IMR-90 (cell line): ENCODE measurements at regions not wholly inside any gene's neighbourhood (a gene's known extent, or its start where the extent isn't known, plus 50 kb on each side); places are given as distances from the start of the nearest gene placed in this dataset.

Experiments
- ATAC-seq: fragments of 200-7000 bp; cut with Tn5 transposase; 2 replicates; pipeline ENCODE4 v1.9.1; 2020; ENCODE audit warnings: low read depth, mild to moderate bottlenecking, moderate library complexity
- BruUV-seq: library from RNA; stranded (reverse); fragments of 400-500 nt; replicated peaks from 2 replicates; lab custom pipeline; 2021; lab: Mats Ljungman, UMichigan
- CTCF ChIA-PET: fragments of 300-600 bp; formaldehyde crosslinking; extraction: SDS; loops from one replicate; lab custom pipeline; 2021; ENCODE audit warnings: antibody characterized with exemption; lab: Yijun Ruan, JAX
- POLR2A ChIA-PET: fragments of 300-600 bp; sonication (Branson Sonifier 250); formaldehyde crosslinking; loops from one replicate; lab custom pipeline; 2022; ENCODE audit warnings: antibody characterized with exemption; ENCODE audit not compliant: unreplicated experiment; lab: Charles Lee
- DNase-seq: peaks from one replicate; pipeline ENCODE4 v3.0.0; 2013
- H2AFZ ChIP-seq: replicated peaks from 2 replicates; pipeline ENCODE3; 2013; ENCODE audit warnings: low read length, mild to moderate bottlenecking; ENCODE audit not compliant: poor library complexity
- H2AK5ac ChIP-seq: 2 replicates; pipeline ENCODE4 v1.6.1; 2013; ENCODE audit warnings: low read depth, low read length, inconsistent platforms
- H2AK9ac ChIP-seq: replicated peaks from 2 replicates; pipeline ENCODE3; 2013; ENCODE audit warnings: mild to moderate bottlenecking, low read depth, low read length, moderate library complexity; ENCODE audit not compliant: poor library complexity
- H2BK120ac ChIP-seq: 2 replicates; pipeline ENCODE4 v1.6.1; 2013; ENCODE audit warnings: low read depth, low read length, inconsistent platforms
- H2BK15ac ChIP-seq: 3 replicates; pipeline ENCODE4 v1.6.1; 2013; ENCODE audit warnings: low read depth, low read length, inconsistent platforms
- H2BK20ac ChIP-seq: 2 replicates; pipeline ENCODE4 v1.6.1; 2013; ENCODE audit warnings: low read depth, mild to moderate bottlenecking, inconsistent platforms, low read length, moderate library complexity
- H2BK5ac ChIP-seq: 2 replicates; pipeline ENCODE4 v1.6.1; 2013; ENCODE audit warnings: mild to moderate bottlenecking, low read depth, low read length, inconsistent platforms; ENCODE audit not compliant: poor library complexity, severe bottlenecking
- H3K14ac ChIP-seq: replicated peaks from 2 replicates; pipeline ENCODE4 v1.6.1; 2013; ENCODE audit warnings: low read depth, low read length, inconsistent platforms
- H3K18ac ChIP-seq: 2 replicates; pipeline ENCODE4 v1.6.1; 2013; ENCODE audit warnings: low read depth, low read length, control low read depth
- H3K23ac ChIP-seq: 2 replicates; pipeline ENCODE4 v1.6.1; 2013; ENCODE audit warnings: low read depth, low read length, inconsistent platforms
- H3K27ac ChIP-seq: 2 replicates; pipeline ENCODE4 v1.5.1; 2013; ENCODE audit warnings: mild to moderate bottlenecking, control low read depth, low read length; ENCODE audit not compliant: insufficient read depth
- H3K27me3 ChIP-seq: 2 replicates; pipeline ENCODE4 v1.6.1; 2013; ENCODE audit warnings: low read length; ENCODE audit not compliant: control insufficient read depth, insufficient read depth
- H3K36me3 ChIP-seq: 2 replicates; pipeline ENCODE4 v1.6.1; 2013; ENCODE audit warnings: low read length, mixed read lengths; ENCODE audit not compliant: control insufficient read depth, insufficient read depth
- H3K4ac ChIP-seq: 2 replicates; pipeline ENCODE4 v1.6.1; 2013; ENCODE audit warnings: low read depth, low read length, inconsistent platforms
- H3K4me1 ChIP-seq: 2 replicates; pipeline ENCODE4 v1.6.1; 2013; ENCODE audit warnings: low read length, mixed read lengths; ENCODE audit not compliant: control insufficient read depth, insufficient read depth
- H3K4me2 ChIP-seq: 2 replicates; pipeline ENCODE4 v1.6.1; 2013; ENCODE audit warnings: low read depth, mild to moderate bottlenecking, control low read depth, low read length, moderate library complexity
- H3K4me3 ChIP-seq: 2 replicates; pipeline ENCODE4 v1.5.1; 2013; ENCODE audit warnings: low read depth, mild to moderate bottlenecking, control low read depth, low read length, moderate library complexity; ENCODE audit not compliant: insufficient read depth
- H3K56ac ChIP-seq: 2 replicates; pipeline ENCODE4 v1.6.1; 2013; ENCODE audit warnings: low read length, inconsistent platforms; ENCODE audit not compliant: insufficient read depth; ENCODE audit errors: extremely low read depth
- H3K79me1 ChIP-seq, 2 experiments: 2 replicates each; pipeline ENCODE4 v1.6.1; 2013; ENCODE audit warnings: low read length in 2 of 2, inconsistent platforms in 1 of 2, low read depth in 1 of 2
- H3K9ac ChIP-seq: 2 replicates; pipeline ENCODE4 v1.6.1; 2013; ENCODE audit warnings: low read depth, low read length, control low read depth
- H3K9me1 ChIP-seq: 2 replicates; pipeline ENCODE4 v1.6.1; 2013; ENCODE audit warnings: low read length, inconsistent platforms; ENCODE audit not compliant: insufficient read depth
- H3K9me3 ChIP-seq: 2 replicates; pipeline ENCODE4 v1.6.1; 2013; ENCODE audit warnings: low read length; ENCODE audit not compliant: control insufficient read depth, insufficient read depth
- H4K20me1 ChIP-seq: 2 replicates; pipeline ENCODE4 v1.6.1; 2013; ENCODE audit warnings: low read length, inconsistent platforms; ENCODE audit not compliant: insufficient read depth
- H4K5ac ChIP-seq: 2 replicates; pipeline ENCODE4 v1.6.1; 2013; ENCODE audit warnings: mild to moderate bottlenecking, low read depth, low read length, control low read depth
- H4K8ac ChIP-seq, 2 experiments: 2 replicates each; pipeline ENCODE4 v1.6.1; 2013; ENCODE audit warnings: low read depth in 2 of 2, low read length in 2 of 2, control low read depth in 1 of 2, inconsistent platforms in 1 of 2
- H4K91ac ChIP-seq: 2 replicates; pipeline ENCODE4 v1.6.1; 2013; ENCODE audit warnings: low read depth, low read length, inconsistent platforms; ENCODE audit not compliant: insufficient read depth
- BHLHE40 ChIP-seq: fragments of 150-350 bp; IDR thresholded peaks from 2 replicates; pipeline ENCODE4 v1.6.1; 2016; ENCODE audit warnings: mild to moderate bottlenecking, low read depth, low read length
- CHD1 ChIP-seq: IDR thresholded peaks from 2 replicates; pipeline ENCODE4 v1.6.1; 2012; ENCODE audit warnings: low read depth, low read length, improper control_type of control experiment
- MAZ ChIP-seq: IDR thresholded peaks from 2 replicates; pipeline ENCODE4 v1.6.1; 2012; ENCODE audit warnings: low read depth, mild to moderate bottlenecking, low read length, improper control_type of control experiment, moderate library complexity, borderline replicate concordance
- RCOR1 ChIP-seq: IDR thresholded peaks from 2 replicates; pipeline ENCODE4 v1.6.1; 2012; ENCODE audit warnings: mild to moderate bottlenecking, low read length, improper control_type of control experiment; ENCODE audit not compliant: insufficient replicate concordance
- dilution Hi-C: fragments of 300-500 bp; cut with HindIII; formaldehyde crosslinking; loops from one replicate; pipeline ENCODE4 v1.14.3; 2018; ENCODE audit warnings: low sequenced_read_pairs; ENCODE audit not compliant: unreplicated experiment
- in situ Hi-C: fragments of 300-500 bp; cut with MboI; formaldehyde crosslinking; loops from 3 replicates; pipeline ENCODE4 v1.14.3; 2019; ENCODE audit warnings: low sequenced_read_pairs, inconsistent platforms, mixed read lengths
- intact Hi-C: fragments of 100-400 bp; cut with micrococcal nuclease; formaldehyde crosslinking; loops from 2 replicates; pipeline ENCODE4 v1.10.0; 2022

- no peaks in the 10 kb centered on the region for H3K79me1 ChIP-seq
- H3K23ac ChIP-seq: no peak overlapping the region
- H3K4me3 ChIP-seq: no peak overlapping the region
- dilution Hi-C loops (no loop called here), intact Hi-C loops (no loop called here), in situ Hi-C loops (no loop called here)
- H4K5ac ChIP-seq: no peak overlapping the region
- H2AFZ ChIP-seq: no peak overlapping the region
- no peak overlapping the region for H3K9ac ChIP-seq
- no peak overlapping the region for H3K56ac ChIP-seq
- H3K9me1 ChIP-seq: no peaks in the 10 kb centered on the region
- H3K27me3 ChIP-seq: no peaks in the 10 kb centered on the region; the same call in 1 of the 2 replicates
- H2BK20ac ChIP-seq: no peak overlapping the region
- TF ChIP-seq MAZ: no peak
- TF ChIP-seq RCOR1: no peak
- TF ChIP-seq CHD1: no peak
- no peak for TF ChIP-seq BHLHE40
- no peak for DNase-seq
- no peaks in the 10 kb centered on the region for H4K20me1 ChIP-seq
- no peak overlapping the region for H2BK120ac ChIP-seq
- ATAC-seq: no peak
- H3K4ac ChIP-seq: no peak overlapping the region
- H2BK15ac ChIP-seq: no peak overlapping the region
- H4K8ac ChIP-seq: no peak overlapping the region
- H4K91ac ChIP-seq: no peak overlapping the region
- H3K18ac ChIP-seq: no peak overlapping the region
- H2AK5ac ChIP-seq: no peak overlapping the region
- no peaks in the 10 kb centered on the region for H3K4me1 ChIP-seq
- ChIA-PET CTCF (no interaction called here), POLR2A (no interaction called here)
- no peaks in the 10 kb centered on the region for H3K36me3 ChIP-seq
- no peak overlapping the region for H3K14ac ChIP-seq
- no peaks in the 10 kb centered on the region for H3K9me3 ChIP-seq
- no peak overlapping the region for H2BK5ac ChIP-seq
- H3K4me2 ChIP-seq: no peak overlapping the region
- no peak overlapping the region for H2AK9ac ChIP-seq
- no peak overlapping the region for H3K27ac ChIP-seq
- BruUV-seq: no TSS peak
Observed at GRCh38 chr12:68489273-68489672, 121.4 kb upstream of the RAP1B start.
